SU-DHL-6 (cell line): ENCODE measurements at regions not wholly inside any gene's neighbourhood (a gene's known extent, or its start where the extent isn't known, plus 50 kb on each side); places are given as distances from the start of the nearest gene placed in this dataset.

ENCODE experiments used
- H2AFZ ChIP-seq: fragments of 200-600 bp; sonication (generic); 2 replicates; pipeline ENCODE4 v1.6.1; 2014; ENCODE audit warnings: low read depth, mild to moderate bottlenecking, moderate library complexity, mixed read lengths, antibody characterized with exemption, low read length; ENCODE audit not compliant: severe bottlenecking
- H3F3A ChIP-seq: fragments of 200-600 bp; shearing (Covaris generic); 2 replicates; pipeline ENCODE4 v1.6.0; 2016; ENCODE audit warnings: antibody characterized with exemption, mild to moderate bottlenecking; ENCODE audit not compliant: insufficient read depth
- H3K27ac ChIP-seq: fragments of 200-600 bp; sonication (generic); 2 replicates; pipeline ENCODE4 v1.5.1; 2016; ENCODE audit warnings: low read depth, mild to moderate bottlenecking, low read length, moderate library complexity, mixed read lengths
- H3K27me3 ChIP-seq: fragments of 200-600 bp; sonication (generic), shearing (Covaris generic); 2 replicates; pipeline ENCODE4 v1.6.0; 2014; ENCODE audit warnings: mild to moderate bottlenecking, low read length
- H3K36me3 ChIP-seq: fragments of 200-600 bp; sonication (generic); 2 replicates; pipeline ENCODE4 v1.6.1; 2014; ENCODE audit warnings: mild to moderate bottlenecking, low read length, mixed read lengths
- H3K4me2 ChIP-seq: fragments of 300-600, 200-600 bp; shearing (Covaris generic), sonication (generic); 2 replicates; pipeline ENCODE4 v1.6.0; 2014; ENCODE audit warnings: low read length, low read depth, mild to moderate bottlenecking; ENCODE audit not compliant: poor library complexity, severe bottlenecking
- H3K4me3 ChIP-seq: fragments of 200-600 bp; sonication (generic); 2 replicates; pipeline ENCODE4 v1.5.1; 2014; ENCODE audit warnings: antibody characterized with exemption, low read length, mild to moderate bottlenecking, mixed read lengths; ENCODE audit not compliant: insufficient read depth, poor library complexity, severe bottlenecking
- H3K79me2 ChIP-seq: fragments of 200-600 bp; sonication (generic); 2 replicates; pipeline ENCODE4 v1.6.1; 2014; ENCODE audit warnings: mild to moderate bottlenecking, low read length, moderate library complexity; ENCODE audit not compliant: insufficient read depth
- H3K9ac ChIP-seq: fragments of 200-600 bp; sonication (generic); 2 replicates; pipeline ENCODE4 v1.7.0; 2014; ENCODE audit warnings: mild to moderate bottlenecking, low read length
- H3K9me2 ChIP-seq: fragments of 200-600 bp; sonication (generic); replicated peaks from 2 replicates; pipeline ENCODE4 v1.6.1; 2014; ENCODE audit warnings: low read length; ENCODE audit not compliant: insufficient read depth
- H3K9me3 ChIP-seq: fragments of 200-600 bp; sonication (generic); 2 replicates; pipeline ENCODE4 v1.6.1; 2014; ENCODE audit warnings: low read length, mixed read lengths; ENCODE audit not compliant: insufficient read depth
- H4K20me1 ChIP-seq: fragments of 200-600 bp; sonication (generic); 2 replicates; pipeline ENCODE4 v1.6.1; 2014; ENCODE audit warnings: low read depth, mild to moderate bottlenecking, antibody characterized with exemption, low read length, moderate library complexity, mixed read lengths
- EZH2phosphoT487 ChIP-seq: fragments of 200-600 bp; sonication (generic), shearing (Covaris generic); conservative IDR thresholded peaks from 2 replicates; pipeline ENCODE4 v1.6.1; 2018; ENCODE audit warnings: mild to moderate bottlenecking, antibody characterized with exemption, low read length, moderate library complexity, mixed read lengths
- TF ChIP-seq, protein P1 (sequence below): fragments of 200-600 bp; sonication (generic); IDR thresholded peaks from one replicate; pipeline ENCODE4 v1.5.1; 2017; ENCODE audit warnings: antibody characterized with exemption, mild to moderate bottlenecking, low read length, moderate library complexity; ENCODE audit not compliant: insufficient read depth, poor library complexity, severe bottlenecking

- no peak overlapping the region for H3K27ac ChIP-seq
- H3K9ac ChIP-seq, result no peak overlapping the region
- H4K20me1 ChIP-seq, result no peaks in the 10 kb centered on the region
- no peaks in the 10 kb centered on the region for H3K9me2 ChIP-seq
- H3F3A ChIP-seq, result no peaks in the 10 kb centered on the region
- H3K4me3 ChIP-seq, result no peak overlapping the region
- H3K27me3 ChIP-seq, result no peaks in the 10 kb centered on the region
- H3K4me2 ChIP-seq, result no peak overlapping the region
- H2AFZ ChIP-seq, result no peak overlapping the region
- no peaks in the 10 kb centered on the region for H3K36me3 ChIP-seq
- TF ChIP-seq, protein P1, sequence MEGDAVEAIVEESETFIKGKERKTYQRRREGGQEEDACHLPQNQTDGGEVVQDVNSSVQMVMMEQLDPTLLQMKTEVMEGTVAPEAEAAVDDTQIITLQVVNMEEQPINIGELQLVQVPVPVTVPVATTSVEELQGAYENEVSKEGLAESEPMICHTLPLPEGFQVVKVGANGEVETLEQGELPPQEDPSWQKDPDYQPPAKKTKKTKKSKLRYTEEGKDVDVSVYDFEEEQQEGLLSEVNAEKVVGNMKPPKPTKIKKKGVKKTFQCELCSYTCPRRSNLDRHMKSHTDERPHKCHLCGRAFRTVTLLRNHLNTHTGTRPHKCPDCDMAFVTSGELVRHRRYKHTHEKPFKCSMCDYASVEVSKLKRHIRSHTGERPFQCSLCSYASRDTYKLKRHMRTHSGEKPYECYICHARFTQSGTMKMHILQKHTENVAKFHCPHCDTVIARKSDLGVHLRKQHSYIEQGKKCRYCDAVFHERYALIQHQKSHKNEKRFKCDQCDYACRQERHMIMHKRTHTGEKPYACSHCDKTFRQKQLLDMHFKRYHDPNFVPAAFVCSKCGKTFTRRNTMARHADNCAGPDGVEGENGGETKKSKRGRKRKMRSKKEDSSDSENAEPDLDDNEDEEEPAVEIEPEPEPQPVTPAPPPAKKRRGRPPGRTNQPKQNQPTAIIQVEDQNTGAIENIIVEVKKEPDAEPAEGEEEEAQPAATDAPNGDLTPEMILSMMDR, result no peak
- no peak for TF ChIP-seq EZH2phosphoT487
- H3K79me2 ChIP-seq, result no peaks in the 10 kb centered on the region
- H3K9me3 ChIP-seq, result no peaks in the 10 kb centered on the region
These were observed 122.6 kb upstream of the EPHA3 start for GRCh38 chr3:88984832-88985231.

DNA sequence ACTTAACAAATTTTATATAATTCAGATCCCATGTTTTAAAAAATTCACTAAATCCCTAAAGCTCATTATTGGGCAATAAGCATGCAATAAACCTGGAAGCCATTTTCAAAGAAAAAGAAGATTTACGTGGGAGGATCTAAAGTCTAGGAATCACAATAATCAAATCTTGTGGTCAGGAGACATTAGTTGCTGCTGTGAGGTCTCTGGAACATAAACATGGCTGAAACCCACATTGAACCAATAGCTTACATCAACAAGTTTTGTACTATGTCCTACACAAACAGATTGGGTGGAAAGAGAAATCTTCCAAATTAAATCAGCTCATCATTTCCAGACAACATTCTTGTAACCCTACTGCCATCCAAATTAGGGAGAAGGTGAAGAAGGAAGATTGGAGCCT, 121.9 kb upstream of the EPHA3 start:
- H2AFZ ChIP-seq, result no peak overlapping the region
- no peaks in the 10 kb centered on the region for H3K36me3 ChIP-seq
- H3K27me3 ChIP-seq, result no peaks in the 10 kb centered on the region
- no peaks in the 10 kb centered on the region for H4K20me1 ChIP-seq
- no peak overlapping the region for H3K9ac ChIP-seq
- no peaks in the 10 kb centered on the region for H3K9me3 ChIP-seq
- H3K4me2 ChIP-seq, result no peak overlapping the region
- TF ChIP-seq EZH2phosphoT487, result no peak
- TF ChIP-seq, protein P1, result no peak
- H3F3A ChIP-seq, result no peaks in the 10 kb centered on the region
- H3K27ac ChIP-seq, result no peak overlapping the region
- no peak overlapping the region for H3K4me3 ChIP-seq
- H3K79me2 ChIP-seq, result no peaks in the 10 kb centered on the region
- H3K9me2 ChIP-seq, result no peaks in the 10 kb centered on the region

GRCh38 chr3:88986834-88987233, 120.6 kb upstream of the EPHA3 start:
- H3K9ac ChIP-seq, result no peak overlapping the region
- H3K79me2 ChIP-seq, result no peaks in the 10 kb centered on the region
- H2AFZ ChIP-seq, result no peak overlapping the region
- no peak overlapping the region for H3K27ac ChIP-seq
- TF ChIP-seq, protein P1, result no peak
- TF ChIP-seq EZH2phosphoT487, result no peak
- H3K4me2 ChIP-seq, result no peak overlapping the region
- H3K9me3 ChIP-seq, result no peaks in the 10 kb centered on the region
- no peaks in the 10 kb centered on the region for H4K20me1 ChIP-seq
- no peaks in the 10 kb centered on the region for H3K36me3 ChIP-seq
- H3K27me3 ChIP-seq, result no peaks in the 10 kb centered on the region
- no peaks in the 10 kb centered on the region for H3F3A ChIP-seq
- H3K9me2 ChIP-seq, result no peaks in the 10 kb centered on the region
- H3K4me3 ChIP-seq, result no peak overlapping the region
